Kasumi-1 (cell line): ENCODE measurements at regions not wholly inside any gene's neighbourhood (a gene's known extent, or its start where the extent isn't known, plus 50 kb on each side); places are given as distances from the start of the nearest gene placed in this dataset.

Experiments
- DNase-seq, 2 experiments: peaks; one replicate each; lab custom pipeline; 2025; lab: John Stamatoyannopoulos, UW

DNA sequence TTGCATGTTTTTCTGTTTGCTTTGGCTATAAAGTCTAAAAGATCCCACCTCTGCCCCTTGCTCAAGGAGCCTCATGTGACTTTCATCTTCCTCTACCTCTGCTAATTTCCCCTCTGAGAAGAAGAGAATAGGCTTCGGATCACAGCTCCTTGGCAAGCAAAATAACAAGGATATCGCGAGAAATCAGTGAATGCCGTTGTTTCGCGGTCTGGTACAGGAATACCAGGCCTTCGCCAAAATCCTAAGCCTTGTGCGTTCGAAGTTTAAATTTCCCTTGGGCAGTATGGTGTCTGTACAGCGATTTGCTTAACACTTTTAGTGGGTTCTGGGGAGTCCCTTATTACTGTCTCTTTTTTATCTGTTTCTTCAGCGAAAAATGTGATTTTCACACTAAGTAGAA is 142.3 kb downstream of the IRF8 start:
- DNase-seq = no peak

- no peak for DNase-seq
Observed at GRCh38 chr16:86041807-86042206, 142.8 kb downstream of the IRF8 start.

DNA sequence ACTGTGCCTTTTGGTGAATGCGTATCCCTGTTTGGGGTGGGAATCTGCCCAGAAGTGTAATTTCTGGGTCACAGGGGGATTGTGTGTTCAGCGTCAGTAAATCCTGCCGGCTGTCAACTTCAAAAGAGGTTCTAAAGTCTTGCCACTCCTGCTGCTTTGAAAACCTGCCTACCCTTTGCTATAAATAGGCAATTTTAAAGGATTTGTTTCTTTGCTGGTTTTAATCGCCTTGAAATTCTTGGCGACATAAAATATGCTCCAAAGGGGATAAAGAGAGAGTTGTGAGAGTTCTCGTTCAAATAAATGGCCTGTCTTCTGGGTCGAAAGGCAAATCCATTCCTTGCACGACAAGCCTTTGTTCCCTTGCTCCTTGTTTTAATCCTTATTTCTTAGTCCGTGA is 143.4 kb downstream of the IRF8 start:
- no peak for DNase-seq

DNA sequence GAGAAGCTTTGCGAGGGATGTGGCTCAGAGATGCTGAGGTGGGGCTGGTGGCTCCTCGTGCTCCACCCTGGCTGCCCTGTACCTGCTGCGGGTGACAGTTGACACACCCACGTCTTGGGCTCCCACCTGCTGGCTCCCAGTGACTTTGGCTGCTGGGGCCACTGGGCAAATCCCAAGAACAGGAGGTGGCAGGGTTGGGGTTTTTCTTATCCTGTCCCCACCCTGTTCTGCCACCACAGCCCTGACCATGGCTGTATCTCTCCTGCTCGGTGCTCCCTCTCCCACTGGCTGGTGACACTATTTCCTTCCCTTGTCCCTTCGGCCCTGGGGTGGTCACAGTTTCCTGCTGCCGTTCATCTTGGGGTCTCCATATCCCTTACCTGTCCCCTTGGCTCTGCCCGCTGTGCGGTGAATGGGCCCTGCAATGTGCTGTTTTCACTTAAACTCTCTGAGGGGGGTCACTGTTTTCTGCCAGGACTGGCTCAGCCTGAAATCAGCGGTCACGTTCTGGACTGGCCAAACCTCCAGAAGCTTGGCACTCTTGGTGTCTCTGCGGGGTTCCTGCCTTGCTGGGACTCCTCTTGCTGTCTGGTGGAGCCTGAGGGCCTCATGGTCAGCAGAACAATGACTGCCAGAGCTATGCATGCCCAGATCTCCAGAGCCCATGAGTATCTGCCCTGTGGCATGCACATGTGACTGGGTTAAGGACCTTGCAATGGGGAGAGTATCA is 144.2 kb downstream of the IRF8 start:
- DNase-seq = no peak

DNA sequence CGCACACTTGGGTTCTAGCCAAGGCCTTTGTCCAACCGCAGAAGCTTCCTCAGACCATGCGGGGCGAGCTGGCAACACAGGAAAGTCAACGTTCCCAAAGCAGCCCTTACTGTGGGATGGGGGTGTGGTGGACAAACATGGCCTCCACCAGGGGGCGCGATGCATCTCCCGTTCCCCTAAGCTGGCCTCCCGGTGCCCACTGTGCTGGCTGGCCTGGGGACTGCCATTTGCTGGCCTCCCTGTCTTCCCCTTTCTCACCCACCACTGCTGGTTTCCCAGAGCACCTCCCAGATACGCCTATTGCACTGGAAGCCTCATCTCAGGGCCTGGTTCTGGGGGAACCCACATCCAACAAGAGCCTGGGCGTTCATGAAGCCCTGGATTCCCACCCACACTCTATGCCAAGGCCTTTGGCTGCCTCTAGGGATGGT is 145.3 kb downstream of the IRF8 start:
- peak; percentile 27 to 49 for DNase-seq

DNA sequence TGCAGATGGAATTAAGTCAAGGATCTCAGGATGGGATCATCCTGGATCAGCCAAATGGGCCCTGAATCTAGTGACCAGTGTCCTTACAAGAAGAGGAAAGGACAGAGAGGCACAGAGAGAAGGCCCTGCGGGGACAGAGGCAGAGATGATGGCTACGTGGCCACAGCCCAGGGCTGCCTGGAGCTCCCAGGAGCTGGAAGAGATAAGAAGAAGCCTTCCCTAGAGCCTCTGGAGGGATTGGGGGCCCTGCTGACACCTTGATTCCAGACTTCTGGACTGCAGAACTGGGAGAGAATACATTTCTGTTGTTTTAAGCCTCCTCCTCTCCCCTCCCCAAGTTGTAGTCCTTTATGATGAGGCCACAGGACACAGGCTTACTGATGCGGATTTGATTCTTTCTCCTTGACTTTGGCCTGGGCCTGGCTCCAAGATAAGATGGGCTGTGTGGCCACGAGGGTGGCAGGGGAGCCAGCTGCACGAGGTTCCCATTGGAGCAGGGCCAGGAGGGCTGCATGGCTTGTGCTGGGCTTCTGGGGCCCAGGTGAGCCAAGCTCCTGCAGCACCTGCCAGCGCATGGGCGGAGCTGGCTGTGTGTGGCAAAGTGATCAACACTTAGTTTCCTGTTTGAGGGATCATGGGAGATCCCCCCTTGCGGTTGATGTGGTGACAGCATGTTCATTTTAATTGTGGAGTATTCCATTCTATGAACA is 146.1 kb downstream of the IRF8 start:
- DNase-seq = no peak

DNA sequence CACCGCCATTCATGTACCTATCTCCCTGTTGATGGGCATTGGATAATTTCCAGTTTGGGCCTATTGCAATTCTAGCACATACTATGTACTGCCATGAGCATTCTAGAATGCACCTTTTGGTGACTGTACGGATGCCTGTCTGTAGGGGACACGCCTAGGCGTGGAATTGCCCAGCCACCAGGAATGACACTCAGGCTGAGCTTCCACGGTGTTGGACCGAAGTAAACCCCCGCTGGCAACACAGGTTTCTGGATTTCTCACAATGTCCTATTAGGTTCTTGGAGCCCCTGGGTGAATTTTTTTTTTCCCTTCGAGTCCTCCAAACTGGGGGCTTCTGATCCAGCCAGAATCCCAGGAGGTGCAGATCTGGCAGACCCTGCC is 146.6 kb downstream of the IRF8 start:
- DNase-seq = no peak

DNA sequence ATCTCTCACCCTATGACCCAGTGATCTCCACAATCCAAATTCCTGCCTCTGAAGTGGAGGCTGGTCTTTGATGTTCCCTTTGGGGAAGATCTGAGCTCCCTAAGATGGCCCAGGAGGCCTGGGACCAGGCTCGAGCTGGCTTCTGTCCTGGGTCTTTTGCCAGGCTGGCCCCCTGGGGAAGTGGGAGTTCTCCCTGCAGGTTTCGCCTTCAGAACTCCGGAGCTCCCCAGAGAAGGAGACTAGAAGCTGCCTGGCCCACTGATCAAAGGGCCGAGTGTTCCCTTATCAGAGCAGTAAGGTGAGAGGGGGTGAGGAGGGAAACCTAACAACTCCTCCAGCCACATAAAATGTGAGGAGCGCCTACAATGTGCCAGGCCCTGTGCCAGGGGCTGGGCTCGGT is 147.1 kb downstream of the IRF8 start:
- DNase-seq = no peak

- DNase-seq = no peak
Observed at GRCh38 chr16:86046667-86047270, 147.8 kb downstream of the IRF8 start.

DNA sequence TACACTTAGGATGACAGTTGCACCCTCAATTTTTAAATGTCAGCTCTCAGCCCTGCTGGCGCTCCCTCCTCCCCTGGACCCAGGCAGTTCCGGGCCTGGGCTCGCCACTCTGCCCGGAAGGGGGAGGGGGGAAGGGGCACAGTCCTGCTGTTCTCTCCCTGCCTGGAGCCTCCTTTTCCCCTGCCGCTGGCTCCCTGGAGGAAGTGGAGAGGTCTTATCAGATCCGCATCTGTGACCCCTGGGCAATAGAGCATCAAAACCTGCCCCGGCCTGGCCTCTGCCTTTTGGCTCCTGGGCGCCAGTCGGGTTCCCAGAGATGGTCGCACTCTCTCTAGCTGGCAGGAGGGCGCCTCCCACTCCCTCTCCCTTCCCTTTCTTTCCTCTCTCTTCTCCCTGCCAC is 149.3 kb downstream of the IRF8 start:
- no peak for DNase-seq

- no peak for DNase-seq
Observed at GRCh38 chr16:86048882-86049585, 150.1 kb downstream of the IRF8 start.

- no peak for DNase-seq
Observed at GRCh38 chr16:86049641-86050040, 150.7 kb downstream of the IRF8 start.

DNA sequence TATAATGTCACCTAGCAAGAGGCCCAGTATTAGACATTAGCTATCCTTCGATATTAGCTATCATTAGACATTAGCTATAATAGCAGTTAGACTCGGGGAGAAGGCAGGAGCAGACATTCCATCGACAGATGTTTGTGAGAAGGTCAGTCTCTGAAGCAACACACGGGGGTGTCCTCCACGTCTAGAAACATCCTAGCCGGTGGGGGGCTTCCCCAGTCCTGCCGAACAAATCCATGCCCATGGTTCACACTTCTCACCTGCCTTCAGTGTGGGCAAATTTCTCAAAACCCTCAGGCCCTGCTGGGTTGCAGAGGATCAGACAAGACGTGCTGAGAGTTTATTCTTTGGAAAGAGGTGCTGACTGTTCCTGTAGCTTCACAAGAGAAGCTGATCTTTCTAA is 151.1 kb downstream of the IRF8 start:
- DNase-seq = no peak

DNA sequence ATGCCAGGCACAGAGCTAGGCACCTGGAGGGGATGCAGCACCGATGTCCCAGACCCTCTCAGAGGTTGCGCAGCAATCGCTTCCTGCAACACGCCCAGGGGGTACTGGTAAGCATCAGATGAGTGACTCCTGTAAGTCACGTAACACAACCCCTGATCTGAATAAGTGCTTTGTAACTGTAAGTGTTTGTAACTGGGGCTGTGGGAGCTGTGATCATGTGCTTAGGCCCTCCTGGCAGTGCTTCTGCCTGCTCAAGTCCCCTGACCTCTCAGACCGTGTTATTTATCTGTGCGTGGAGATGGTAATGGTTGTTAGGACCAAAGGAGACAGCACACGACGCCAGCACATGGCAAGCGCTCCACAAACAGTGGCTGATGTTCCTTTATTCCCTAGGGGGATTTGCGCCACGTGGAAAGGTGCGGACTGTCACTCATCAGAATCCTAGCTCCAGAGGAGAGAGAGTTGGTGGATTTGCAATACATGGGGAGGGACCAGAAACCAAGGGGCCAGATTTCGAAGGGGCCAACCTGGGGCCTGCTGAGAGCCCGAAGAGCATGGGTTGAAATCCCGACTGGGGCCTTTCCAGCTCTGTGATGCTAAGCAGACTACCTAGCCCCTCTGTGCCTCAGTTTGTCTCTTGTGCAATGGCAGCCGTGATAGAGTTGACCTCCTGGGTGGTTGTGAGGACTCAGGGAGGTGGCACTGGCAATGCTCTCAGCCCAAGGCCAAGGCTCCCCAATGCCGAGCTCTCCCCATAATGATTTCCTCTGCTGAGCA is 151.8 kb downstream of the IRF8 start:
- DNase-seq = no peak

DNA sequence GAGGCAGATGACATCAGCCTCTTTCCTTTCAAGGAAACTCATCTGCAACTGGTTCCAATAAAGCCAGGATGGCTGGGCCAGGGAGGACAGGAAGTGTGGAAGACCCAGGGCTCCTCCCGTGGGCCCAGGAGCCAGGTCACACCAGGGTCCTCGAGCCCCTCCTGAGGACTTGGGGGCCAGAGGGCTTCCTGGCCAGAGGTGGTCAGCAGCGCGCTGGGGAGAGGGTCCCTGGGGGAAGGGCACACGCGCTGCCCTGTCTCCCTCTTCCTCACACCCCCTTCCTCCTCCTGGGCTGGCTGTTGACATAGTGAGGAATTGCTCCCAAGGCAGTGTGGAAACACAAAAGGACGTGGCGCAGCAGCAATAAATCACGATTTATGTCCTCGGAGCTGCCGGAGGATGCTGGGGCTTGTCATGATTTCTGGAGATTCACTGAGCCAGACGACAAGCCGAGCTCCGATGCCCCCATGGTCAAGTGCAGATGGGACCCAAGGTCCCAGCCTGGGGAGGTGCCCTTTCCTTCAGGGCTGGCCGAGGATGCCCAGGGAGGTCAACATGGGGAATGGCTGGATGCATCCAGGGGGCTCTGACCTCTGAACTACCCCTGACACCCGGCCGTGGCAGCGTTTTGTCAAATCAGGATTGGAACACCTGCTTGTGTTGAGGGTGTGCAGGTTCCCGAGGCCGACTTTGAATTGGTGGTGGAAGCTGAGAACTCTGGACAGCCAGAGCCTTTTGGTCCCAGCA is 152.6 kb downstream of the IRF8 start:
- DNase-seq = no peak

- no peak for DNase-seq
Observed at GRCh38 chr16:86052115-86052670, 153.2 kb downstream of the IRF8 start.

GRCh38 chr16:86052926-86053325 is 154.0 kb downstream of the IRF8 start:
- no peak for DNase-seq

- DNase-seq = no peak
Observed at GRCh38 chr16:86059253-86060171, 160.6 kb downstream of the IRF8 start.

DNA sequence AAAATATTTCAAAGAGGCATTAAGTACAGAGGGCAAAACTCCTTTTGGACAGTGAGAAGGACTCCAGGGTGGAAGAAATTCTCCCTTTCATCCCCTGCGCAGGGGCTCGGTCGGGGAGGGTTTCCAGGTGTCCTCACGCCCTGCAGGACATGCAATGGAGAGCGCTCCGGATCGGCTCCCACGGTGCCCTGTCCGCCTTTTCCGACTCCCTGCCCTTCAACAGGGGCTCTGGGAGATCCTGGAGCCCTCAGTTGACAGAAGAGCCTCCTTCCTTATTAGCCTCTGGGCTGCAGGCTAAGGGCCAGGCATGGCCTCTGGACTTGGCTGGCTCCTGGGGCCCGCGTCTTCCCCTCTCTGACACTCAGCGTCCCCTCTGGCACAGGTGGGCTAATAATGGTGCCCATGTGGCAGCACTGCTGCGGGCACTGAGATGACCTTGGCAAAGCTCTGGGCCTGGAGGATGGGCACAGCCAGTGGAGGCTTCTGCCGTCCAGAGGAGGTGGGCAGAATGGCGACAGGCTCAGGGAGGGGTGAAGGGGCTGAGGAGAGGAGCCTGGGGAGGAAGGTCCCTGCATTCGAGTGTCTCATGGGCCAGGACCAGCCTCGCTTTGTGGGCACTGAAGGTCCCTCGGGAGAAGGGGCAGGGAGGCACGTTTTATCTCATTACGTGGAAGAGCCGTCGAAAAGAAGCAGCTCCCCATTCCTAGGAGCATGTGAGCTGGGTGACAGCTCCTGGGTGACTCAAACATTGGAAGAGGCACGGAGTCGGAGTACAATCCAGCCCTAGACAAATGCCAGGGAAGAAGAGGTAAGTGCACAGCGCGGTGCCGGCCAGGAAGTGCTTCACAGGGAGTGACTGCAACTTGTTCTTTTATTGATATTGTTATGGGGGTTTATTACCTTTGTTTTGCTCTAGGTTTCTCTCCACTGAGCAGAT is 161.7 kb downstream of the IRF8 start:
- no peak for DNase-seq
